ENCODE measurements at regions not wholly inside any gene's neighbourhood (a gene's known extent, or its start where the extent isn't known, plus 50 kb on each side); places are given as distances from the start of the nearest gene placed in this dataset.

- Histone ChIP-seq H3K4me1 (ENCODE audit: control insufficient read depth, low read depth, low read length) (no peaks in the 10 kb centered on the region), H3K27me3 (ENCODE audit: insufficient read depth, low read length, poor library complexity) (no peaks in the 10 kb centered on the region), H3K9ac (ENCODE audit: low read length) (no peak overlapping the region), H2BK15ac (replicated peaks; ENCODE audit: low read depth) (no peak overlapping the region), H3K4me2 (ENCODE audit: low read length) (no peak overlapping the region), H2BK5ac (ENCODE audit: low read length) (no peak overlapping the region), H3K79me2 (ENCODE audit: control insufficient read depth, insufficient read depth, low read length) (no peaks in the 10 kb centered on the region), H3K18ac (ENCODE audit: low read length) (no peak overlapping the region), H2BK120ac (ENCODE audit: low read depth, low read length) (no peak overlapping the region), H3K27ac (ENCODE audit: low read depth, low read length) (no peak overlapping the region), H4K5ac (ENCODE audit: low read length) (no peak overlapping the region), H3K36me3 (ENCODE audit: control insufficient read depth, insufficient read depth, low read length) (no peaks in the 10 kb centered on the region), H3K4me3 (ENCODE audit: low read length) (no peak overlapping the region), H3K56ac (ENCODE audit: low read length) (no peak overlapping the region), H3K4ac (ENCODE audit: low read depth, low read length) (no peak overlapping the region), H3K23ac (ENCODE audit: low read length) (no peak overlapping the region), H3K79me1 (ENCODE audit: low read length) (no peaks in the 10 kb centered on the region), H4K8ac (ENCODE audit: low read depth, low read length) (no peak overlapping the region), H2AK5ac (ENCODE audit: low read length) (no peak overlapping the region)
- WGBS (ENCODE audit: extremely low coverage, insufficient coverage, low lambda C conversion rate) = no CpG with 5 or more reads among the region's 5 CpGs
- peak; percentile 48 for DNase-seq
Measured at GRCh38 chr1:38680801-38681510, 178.6 kb downstream of the RRAGC start.

GRCh38 chr1:38677756-38678155 is 181.8 kb downstream of the RRAGC start:
- Histone ChIP-seq H3K4me1 (ENCODE audit: control insufficient read depth, low read depth, low read length) (no peaks in the 10 kb centered on the region), H3K56ac (ENCODE audit: low read length) (no peak overlapping the region), H3K36me3 (ENCODE audit: control insufficient read depth, insufficient read depth, low read length) (no peaks in the 10 kb centered on the region), H3K4me3 (ENCODE audit: low read length) (no peak overlapping the region), H2BK120ac (ENCODE audit: low read depth, low read length) (no peak overlapping the region), H4K5ac (ENCODE audit: low read length) (no peak overlapping the region), H2BK5ac (ENCODE audit: low read length) (no peak overlapping the region), H4K8ac (ENCODE audit: low read depth, low read length) (no peak overlapping the region), H2AK5ac (ENCODE audit: low read length) (no peak overlapping the region), H3K9ac (ENCODE audit: low read length) (no peak overlapping the region), H3K79me2 (ENCODE audit: control insufficient read depth, insufficient read depth, low read length) (no peaks in the 10 kb centered on the region), H3K23ac (ENCODE audit: low read length) (no peak overlapping the region), H3K27me3 (ENCODE audit: insufficient read depth, low read length, poor library complexity) (no peaks in the 10 kb centered on the region), H3K4ac (ENCODE audit: low read depth, low read length) (no peak overlapping the region), H3K79me1 (ENCODE audit: low read length) (no peaks in the 10 kb centered on the region), H2BK15ac (replicated peaks; ENCODE audit: low read depth) (no peak overlapping the region), H3K27ac (ENCODE audit: low read depth, low read length) (no peak overlapping the region), H3K4me2 (ENCODE audit: low read length) (no peak overlapping the region), H3K18ac (ENCODE audit: low read length) (no peak overlapping the region)
- no peak for DNase-seq
- no CpG with 5 or more reads among the region's 2 CpGs for WGBS (ENCODE audit: extremely low coverage, insufficient coverage, low lambda C conversion rate)

DNA sequence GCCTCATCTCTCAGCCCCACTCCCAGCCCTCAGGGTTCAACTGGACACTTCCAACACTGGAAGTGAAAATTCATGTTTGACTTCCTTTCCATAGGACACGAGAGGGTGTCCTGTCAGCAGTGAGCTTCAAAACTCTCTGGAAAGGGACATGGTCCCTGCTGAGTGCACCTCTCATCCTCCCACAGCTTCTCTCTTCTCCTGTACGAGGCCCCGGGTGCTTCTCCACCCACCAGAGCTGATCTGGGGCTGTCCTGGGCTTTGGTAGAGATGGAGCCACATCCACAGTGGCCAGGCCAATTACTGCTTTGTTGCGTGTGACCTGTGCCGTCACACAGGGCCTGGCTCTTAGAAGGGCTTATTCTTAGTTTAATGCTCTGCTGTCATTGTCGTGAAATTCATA is 182.3 kb downstream of the RRAGC start:
- no CpG with 5 or more reads among the region's 6 CpGs for WGBS (ENCODE audit: extremely low coverage, insufficient coverage, low lambda C conversion rate)
- no peak overlapping the region for H3K27ac ChIP-seq (ENCODE audit: low read depth, low read length)

GRCh38 chr1:38672692-38673091 is 186.9 kb downstream of the RRAGC start:
- no peak overlapping the region for H3K56ac ChIP-seq (ENCODE audit: low read length)
- no peak for DNase-seq
- H4K8ac ChIP-seq (ENCODE audit: low read depth, low read length) = no peak overlapping the region
- H2BK15ac ChIP-seq (replicated peaks; ENCODE audit: low read depth) = no peak overlapping the region
- H3K36me3 ChIP-seq (ENCODE audit: control insufficient read depth, insufficient read depth, low read length) = no peaks in the 10 kb centered on the region
- H4K5ac ChIP-seq (ENCODE audit: low read length) = no peak overlapping the region
- no peak overlapping the region for H2BK5ac ChIP-seq (ENCODE audit: low read length)
- H3K4me1 ChIP-seq (ENCODE audit: control insufficient read depth, low read depth, low read length) = no peaks in the 10 kb centered on the region
- H3K4me3 ChIP-seq (ENCODE audit: low read length) = no peak overlapping the region
- H2BK120ac ChIP-seq (ENCODE audit: low read depth, low read length) = no peak overlapping the region
- H2AK5ac ChIP-seq (ENCODE audit: low read length) = no peak overlapping the region
- no peaks in the 10 kb centered on the region for H3K27me3 ChIP-seq (ENCODE audit: insufficient read depth, low read length, poor library complexity)
- no peaks in the 10 kb centered on the region for H3K79me1 ChIP-seq (ENCODE audit: low read length)
- H3K79me2 ChIP-seq (ENCODE audit: control insufficient read depth, insufficient read depth, low read length) = no peaks in the 10 kb centered on the region
- no peak overlapping the region for H3K23ac ChIP-seq (ENCODE audit: low read length)
- no peak overlapping the region for H3K4me2 ChIP-seq (ENCODE audit: low read length)
- WGBS (ENCODE audit: extremely low coverage, insufficient coverage, low lambda C conversion rate) = no CpG with 5 or more reads among the region's 4 CpGs
- no peak overlapping the region for H3K18ac ChIP-seq (ENCODE audit: low read length)
- H3K9ac ChIP-seq (ENCODE audit: low read length) = no peak overlapping the region
- H3K27ac ChIP-seq (ENCODE audit: low read depth, low read length) = no peak overlapping the region
- no peak overlapping the region for H3K4ac ChIP-seq (ENCODE audit: low read depth, low read length)

More for the DNA sequence above, 182.3 kb downstream of the RRAGC start:
- no peak overlapping the region for H3K23ac ChIP-seq (ENCODE audit: low read length)
- H3K27me3 ChIP-seq (ENCODE audit: insufficient read depth, low read length, poor library complexity) = no peaks in the 10 kb centered on the region
- H3K36me3 ChIP-seq (ENCODE audit: control insufficient read depth, insufficient read depth, low read length) = no peaks in the 10 kb centered on the region
- no peak overlapping the region for H2BK5ac ChIP-seq (ENCODE audit: low read length)
- no peak overlapping the region for H2AK5ac ChIP-seq (ENCODE audit: low read length)
- H2BK120ac ChIP-seq (ENCODE audit: low read depth, low read length) = no peak overlapping the region
- H3K4me3 ChIP-seq (ENCODE audit: low read length) = no peak overlapping the region
- no peak overlapping the region for H2BK15ac ChIP-seq (replicated peaks; ENCODE audit: low read depth)
- no peaks in the 10 kb centered on the region for H3K79me2 ChIP-seq (ENCODE audit: control insufficient read depth, insufficient read depth, low read length)
- no peak overlapping the region for H4K8ac ChIP-seq (ENCODE audit: low read depth, low read length)
- H3K56ac ChIP-seq (ENCODE audit: low read length) = no peak overlapping the region
- no peak overlapping the region for H3K4me2 ChIP-seq (ENCODE audit: low read length)
- no peak for DNase-seq
- H3K9ac ChIP-seq (ENCODE audit: low read length) = no peak overlapping the region
- H3K79me1 ChIP-seq (ENCODE audit: low read length) = no peaks in the 10 kb centered on the region
- no peak overlapping the region for H3K18ac ChIP-seq (ENCODE audit: low read length)
- H4K5ac ChIP-seq (ENCODE audit: low read length) = no peak overlapping the region
- no peak overlapping the region for H3K4ac ChIP-seq (ENCODE audit: low read depth, low read length)
- H3K4me1 ChIP-seq (ENCODE audit: control insufficient read depth, low read depth, low read length) = no peaks in the 10 kb centered on the region

DNA sequence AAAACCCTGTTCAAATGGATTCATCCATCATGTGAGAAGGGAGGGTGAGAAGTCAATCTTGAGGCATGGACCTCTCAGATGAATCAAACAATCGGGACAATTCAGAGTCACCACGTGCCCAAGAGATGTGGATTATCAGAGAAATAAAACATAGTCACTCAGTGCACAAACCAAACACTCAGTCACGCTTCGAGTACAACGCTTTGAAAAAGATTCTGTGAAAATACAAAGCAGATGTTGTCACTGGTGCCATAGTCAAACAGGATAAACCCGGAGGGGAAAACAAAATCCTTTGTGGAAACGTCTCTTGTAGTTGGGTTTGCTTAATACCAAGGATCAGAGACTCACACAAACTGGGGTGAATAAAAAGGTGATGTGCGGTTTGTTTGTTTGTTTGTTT is 188.4 kb downstream of the RRAGC start:
- no peak for DNase-seq
- no peak overlapping the region for H2BK120ac ChIP-seq (ENCODE audit: low read depth, low read length)
- no peaks in the 10 kb centered on the region for H3K79me1 ChIP-seq (ENCODE audit: low read length)
- no peaks in the 10 kb centered on the region for H3K36me3 ChIP-seq (ENCODE audit: control insufficient read depth, insufficient read depth, low read length)
- no peak overlapping the region for H4K8ac ChIP-seq (ENCODE audit: low read depth, low read length)
- no peak overlapping the region for H3K18ac ChIP-seq (ENCODE audit: low read length)
- no peak overlapping the region for H3K27ac ChIP-seq (ENCODE audit: low read depth, low read length)
- H3K27me3 ChIP-seq (ENCODE audit: insufficient read depth, low read length, poor library complexity) = no peaks in the 10 kb centered on the region
- H2BK5ac ChIP-seq (ENCODE audit: low read length) = no peak overlapping the region
- no peaks in the 10 kb centered on the region for H3K4me1 ChIP-seq (ENCODE audit: control insufficient read depth, low read depth, low read length)
- no peak overlapping the region for H3K9ac ChIP-seq (ENCODE audit: low read length)
- H3K4me3 ChIP-seq (ENCODE audit: low read length) = no peak overlapping the region
- H3K79me2 ChIP-seq (ENCODE audit: control insufficient read depth, insufficient read depth, low read length) = no peaks in the 10 kb centered on the region
- H2BK15ac ChIP-seq (replicated peaks; ENCODE audit: low read depth) = no peak overlapping the region
- WGBS (ENCODE audit: extremely low coverage, insufficient coverage, low lambda C conversion rate) = no CpG with 5 or more reads among the region's 8 CpGs
- H3K4ac ChIP-seq (ENCODE audit: low read depth, low read length) = no peak overlapping the region
- no peak overlapping the region for H3K4me2 ChIP-seq (ENCODE audit: low read length)
- no peak overlapping the region for H3K56ac ChIP-seq (ENCODE audit: low read length)
- no peak overlapping the region for H2AK5ac ChIP-seq (ENCODE audit: low read length)
- H4K5ac ChIP-seq (ENCODE audit: low read length) = no peak overlapping the region
- no peak overlapping the region for H3K23ac ChIP-seq (ENCODE audit: low read length)

GRCh38 chr1:38670544-38671122 is 188.9 kb downstream of the RRAGC start:
- DNase-seq = no peak
- no peak overlapping the region for H3K27ac ChIP-seq (ENCODE audit: low read depth, low read length)

More at GRCh38 chr1:38670544-38671122, 188.9 kb downstream of the RRAGC start:
- Histone ChIP-seq H2BK15ac (replicated peaks; ENCODE audit: low read depth) (no peak overlapping the region), H3K79me2 (ENCODE audit: control insufficient read depth, insufficient read depth, low read length) (no peaks in the 10 kb centered on the region), H3K4me1 (ENCODE audit: control insufficient read depth, low read depth, low read length) (no peaks in the 10 kb centered on the region), H3K56ac (ENCODE audit: low read length) (no peak overlapping the region), H3K27me3 (ENCODE audit: insufficient read depth, low read length, poor library complexity) (no peaks in the 10 kb centered on the region), H4K5ac (ENCODE audit: low read length) (no peak overlapping the region), H3K36me3 (ENCODE audit: control insufficient read depth, insufficient read depth, low read length) (no peaks in the 10 kb centered on the region), H3K23ac (ENCODE audit: low read length) (no peak overlapping the region), H3K9ac (ENCODE audit: low read length) (no peak overlapping the region), H3K18ac (ENCODE audit: low read length) (no peak overlapping the region), H3K4ac (ENCODE audit: low read depth, low read length) (no peak overlapping the region), H2BK120ac (ENCODE audit: low read depth, low read length) (no peak overlapping the region), H4K8ac (ENCODE audit: low read depth, low read length) (no peak overlapping the region), H3K4me3 (ENCODE audit: low read length) (no peak overlapping the region), H2AK5ac (ENCODE audit: low read length) (no peak overlapping the region), H2BK5ac (ENCODE audit: low read length) (no peak overlapping the region), H3K79me1 (ENCODE audit: low read length) (no peaks in the 10 kb centered on the region), H3K4me2 (ENCODE audit: low read length) (no peak overlapping the region)
- no CpG with 5 or more reads among the region's 4 CpGs for WGBS (ENCODE audit: extremely low coverage, insufficient coverage, low lambda C conversion rate)
